Activated CD4-positive, alpha-beta memory T cell treated with anti-CD3 and anti-CD28 coated beads, Interleukin-2, amount 10 ng/mL, durations not matched to agents 7 days and 5 days (primary cell): ENCODE measurements at regions not wholly inside any gene's neighbourhood (a gene's known extent, or its start where the extent isn't known, plus 50 kb on each side); places are given as distances from the start of the nearest gene placed in this dataset.

Experiments used
- CTCF ChIA-PET: fragments of 350-600 bp; sonication (Branson Sonifier 250); formaldehyde crosslinking; loops from one replicate; lab custom pipeline; 2021; ENCODE audit warnings: antibody characterized with exemption, inconsistent platforms; lab: Charles Lee
- POLR2A ChIA-PET: fragments of 350-600 bp; sonication (Branson Sonifier 250); formaldehyde crosslinking; loops from one replicate; lab custom pipeline; 2021; ENCODE audit warnings: antibody characterized with exemption; lab: Charles Lee
- DNase-seq: peaks from one replicate; pipeline ENCODE4 v3.0.0-alpha.2; 2020
- H3K27ac Mint-ChIP-seq: one replicate; pipeline ENCODE4 v1.8.0; 2021; ENCODE audit warnings: mild to moderate bottlenecking, mixed read lengths
- H3K27me3 Mint-ChIP-seq: one replicate; pipeline ENCODE4 v1.8.0; 2021; ENCODE audit warnings: mixed read lengths
- H3K36me3 Mint-ChIP-seq: one replicate; pipeline ENCODE4 v1.8.0; 2021; ENCODE audit warnings: low read depth, mixed read lengths
- H3K4me1 Mint-ChIP-seq: one replicate; pipeline ENCODE4 v1.8.0; 2021; ENCODE audit warnings: mixed read lengths
- H3K4me3 Mint-ChIP-seq: one replicate; pipeline ENCODE4 v1.8.0; 2021; ENCODE audit warnings: mild to moderate bottlenecking, mixed read lengths
- H3K9me3 Mint-ChIP-seq: one replicate; pipeline ENCODE4 v1.8.0; 2021; ENCODE audit warnings: mixed read lengths

DNA sequence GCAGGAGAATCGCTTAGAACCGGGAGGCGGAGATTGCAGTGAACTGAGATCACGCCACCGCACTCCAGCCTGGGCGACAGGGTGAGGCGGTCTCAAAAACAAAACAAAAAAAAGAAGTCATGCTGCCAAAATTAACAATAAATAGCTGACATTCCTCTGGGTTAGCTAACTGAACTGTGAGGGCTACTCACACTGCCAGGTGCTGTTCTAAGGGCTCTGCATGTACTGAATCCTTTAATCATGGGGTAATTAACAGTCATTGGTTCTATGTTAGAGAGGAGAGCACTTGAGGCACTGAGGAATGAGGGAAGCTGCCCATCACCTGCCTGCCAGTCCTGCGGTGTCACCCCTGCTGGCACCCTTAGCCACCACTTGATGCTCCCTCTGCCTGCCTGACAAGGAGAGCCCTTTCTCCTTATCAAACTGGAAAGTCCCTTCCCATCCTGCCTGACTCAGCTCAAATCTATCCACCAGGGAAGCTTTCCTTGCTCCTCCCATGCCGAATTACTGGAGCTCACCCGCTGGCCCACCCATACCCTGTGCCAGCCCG is 73.0 kb upstream of the RIOK3 start:
- Mint-ChIP-seq H3K4me3 (no peak overlapping the region), H3K27ac (no peak overlapping the region), H3K36me3 (no peaks in the 10 kb centered on the region), H3K4me1 (peaks cover 22% of the 10 kb centered on the region), H3K27me3 (no peaks in the 10 kb centered on the region), H3K9me3 (no peaks in the 10 kb centered on the region)
- ChIA-PET CTCF (interaction anchor here (0.5 to 2.3 kb wide), 10 partner anchors 9 to 582 kb away, joined by 3 to 9 read pairs (median 4); partner anchors contain the start of gene RBBP8), POLR2A (no interaction called here)
- no peak for DNase-seq

DNA sequence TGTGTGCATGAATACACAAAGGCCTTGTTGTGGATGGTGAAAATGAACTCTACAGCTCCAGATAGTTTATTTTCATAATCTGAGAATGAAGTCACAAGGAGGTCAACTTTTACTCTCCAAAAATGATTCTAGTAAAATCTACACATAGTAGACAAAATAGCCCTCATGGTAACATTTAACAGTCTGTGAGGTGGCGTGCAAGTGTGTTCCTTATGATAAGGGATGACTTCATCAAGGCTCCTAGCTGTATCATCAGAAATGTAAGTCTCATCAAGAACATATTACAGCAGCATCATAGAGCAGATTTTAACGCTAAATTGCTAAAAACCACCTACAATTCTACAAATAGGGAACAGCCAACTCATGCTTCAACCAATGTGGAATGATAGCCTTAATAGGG is 72.3 kb upstream of the RIOK3 start:
- Mint-ChIP-seq H3K27ac (no peak overlapping the region), H3K4me1 (peaks cover 28% of the 10 kb centered on the region), H3K9me3 (no peaks in the 10 kb centered on the region), H3K27me3 (no peaks in the 10 kb centered on the region), H3K36me3 (no peaks in the 10 kb centered on the region), H3K4me3 (no peak overlapping the region)
- ChIA-PET POLR2A (no interaction called here), CTCF (interaction anchor here (1.2 to 1.5 kb wide), 3 partner anchors 9 to 22 kb away, joined by 3 to 5 read pairs (median 4); no protein-coding TSS in a partner anchor)
- DNase-seq, result no peak

DNA sequence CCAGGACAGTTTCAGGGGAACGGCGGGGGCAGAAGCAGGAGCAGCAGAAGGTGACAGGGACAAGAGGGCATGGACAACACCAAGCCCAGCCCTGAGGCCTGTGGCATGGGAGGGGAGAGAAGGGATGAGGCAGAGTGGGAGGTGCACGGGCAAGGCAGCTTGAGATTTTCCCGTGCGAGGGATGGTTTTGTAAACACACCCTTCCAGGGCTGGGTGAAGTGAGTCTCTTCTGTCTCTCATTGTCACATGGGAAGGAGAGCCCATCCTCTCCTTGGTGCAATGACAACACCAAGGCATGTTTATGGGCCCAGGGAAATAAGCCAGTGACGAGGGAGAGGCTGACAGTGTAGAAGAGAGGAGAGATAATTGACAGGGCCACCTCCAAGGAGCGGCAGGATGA is 69.6 kb upstream of the RIOK3 start:
- H3K4me1 Mint-ChIP-seq, result peaks cover 22% of the 10 kb centered on the region
- CTCF ChIA-PET, result interaction anchor here (3.5 kb wide), 1 partner anchor 28 kb away, joined by 9 read pairs; no protein-coding TSS in a partner anchor
- H3K27me3 Mint-ChIP-seq, result no peaks in the 10 kb centered on the region
- POLR2A ChIA-PET, result no interaction called here
- H3K27ac Mint-ChIP-seq, result no peak overlapping the region
- H3K36me3 Mint-ChIP-seq, result no peaks in the 10 kb centered on the region
- DNase-seq, result no peak
- no peaks in the 10 kb centered on the region for H3K9me3 Mint-ChIP-seq
- H3K4me3 Mint-ChIP-seq, result no peak overlapping the region

DNA sequence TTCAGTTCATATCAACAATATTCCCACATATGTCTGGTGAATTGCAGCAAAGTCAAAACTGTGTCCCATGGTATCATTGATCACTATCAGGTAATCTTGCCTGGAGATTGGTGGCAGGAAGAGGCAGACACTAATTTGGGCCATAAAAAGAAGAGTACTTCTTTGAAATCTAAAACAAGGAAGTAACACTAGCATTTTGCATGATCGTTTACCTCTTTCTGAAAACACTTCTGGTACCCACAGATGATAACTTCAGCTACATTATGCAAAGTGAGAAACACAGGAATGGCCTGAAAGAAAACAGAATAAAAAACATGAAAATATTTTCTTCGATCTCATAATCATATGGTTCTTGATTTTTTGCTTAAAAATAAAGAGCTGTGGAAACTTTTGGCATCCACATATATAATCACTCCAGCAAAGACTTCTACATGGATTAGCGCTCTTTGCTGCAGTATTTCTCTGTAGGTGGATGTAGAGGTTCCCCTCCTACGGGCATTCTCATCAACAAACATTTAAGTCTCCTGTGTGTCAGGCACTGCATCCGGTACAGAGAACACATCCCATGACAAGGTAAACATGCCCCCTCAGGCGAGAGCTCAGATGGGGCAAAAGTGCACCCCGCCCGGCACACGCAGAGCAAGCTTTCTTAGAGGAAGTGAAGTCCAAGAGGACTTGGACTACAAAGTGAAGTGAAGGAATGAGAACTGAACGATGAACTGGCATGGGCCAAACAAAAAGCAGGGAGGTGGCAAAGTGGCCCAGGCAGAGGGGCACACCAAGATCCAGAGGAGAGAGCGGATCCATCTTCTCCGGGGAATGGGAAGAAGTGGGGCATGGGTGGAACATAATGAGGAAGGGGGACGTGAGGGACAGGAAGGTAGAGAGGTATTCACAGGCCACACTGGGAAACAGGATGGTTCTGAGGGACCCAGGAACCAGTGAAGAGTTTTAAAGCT is 68.0 kb upstream of the RIOK3 start:
- Mint-ChIP-seq H3K36me3 (no peaks in the 10 kb centered on the region), H3K4me1 (peaks cover 19% of the 10 kb centered on the region), H3K9me3 (no peaks in the 10 kb centered on the region), H3K27ac (peak overlapping the region; percentile 57), H3K27me3 (no peaks in the 10 kb centered on the region), H3K4me3 (no peak overlapping the region)
- DNase-seq, result no peak
- ChIA-PET POLR2A (no interaction called here), CTCF (interaction anchor here (0.7 to 3.5 kb wide), 2 partner anchors 25 to 27 kb away, joined by 5 to 9 read pairs; no protein-coding TSS in a partner anchor)

DNA sequence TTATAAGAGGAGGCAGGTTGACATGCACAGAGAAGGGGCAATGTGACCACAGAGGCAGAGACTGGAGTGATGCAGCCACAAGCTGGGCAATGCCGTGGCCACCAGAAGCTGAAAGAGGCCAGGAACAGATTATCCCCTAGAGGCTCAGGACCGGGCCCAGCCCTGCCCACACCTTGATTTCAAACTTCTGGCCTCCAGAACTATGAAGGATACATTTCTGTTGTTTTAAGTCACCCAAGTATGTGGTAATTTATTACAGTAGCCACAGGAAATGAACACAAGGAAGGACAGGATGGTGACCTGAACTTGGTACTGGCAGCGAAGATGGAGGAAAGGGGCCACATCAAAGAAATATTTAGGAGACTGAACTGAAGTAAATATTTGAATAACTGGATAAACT is 66.8 kb upstream of the RIOK3 start:
- H3K4me3 Mint-ChIP-seq, result no peak overlapping the region
- ChIA-PET POLR2A (no interaction called here), CTCF (no interaction called here)
- H3K27ac Mint-ChIP-seq, result no peak overlapping the region
- DNase-seq, result no peak
- H3K4me1 Mint-ChIP-seq, result peaks cover 19% of the 10 kb centered on the region
- H3K36me3 Mint-ChIP-seq, result no peaks in the 10 kb centered on the region
- H3K9me3 Mint-ChIP-seq, result no peaks in the 10 kb centered on the region
- H3K27me3 Mint-ChIP-seq, result no peaks in the 10 kb centered on the region

DNA sequence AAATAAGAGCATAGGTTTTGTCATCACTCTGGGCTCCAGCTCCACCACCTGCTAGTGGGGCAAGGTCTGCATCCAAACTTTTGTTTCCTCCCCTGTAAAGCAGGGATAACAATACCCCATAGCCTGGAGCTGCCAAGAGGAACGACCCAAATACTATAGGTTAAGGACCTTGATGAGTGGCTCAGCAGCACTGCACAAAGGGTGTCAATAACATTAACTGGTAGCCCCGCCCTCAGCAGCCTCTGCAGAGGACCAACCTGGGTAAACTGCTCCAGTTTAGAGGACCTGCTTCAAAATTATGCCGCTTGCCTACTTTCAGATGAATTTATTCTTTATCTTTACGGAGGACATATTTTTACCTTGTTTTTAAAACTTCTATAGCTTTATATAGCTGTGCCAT is 65.8 kb upstream of the RIOK3 start:
- H3K4me3 Mint-ChIP-seq, result no peak overlapping the region
- no peaks in the 10 kb centered on the region for H3K27me3 Mint-ChIP-seq
- CTCF ChIA-PET, result interaction anchor here (1.2 kb wide), 1 partner anchor 25 kb away, joined by 4 read pairs; no protein-coding TSS in a partner anchor
- no peak for DNase-seq
- H3K27ac Mint-ChIP-seq, result no peak overlapping the region
- H3K36me3 Mint-ChIP-seq, result no peaks in the 10 kb centered on the region
- no peaks in the 10 kb centered on the region for H3K9me3 Mint-ChIP-seq
- POLR2A ChIA-PET, result no interaction called here
- peaks cover 19% of the 10 kb centered on the region for H3K4me1 Mint-ChIP-seq

DNA sequence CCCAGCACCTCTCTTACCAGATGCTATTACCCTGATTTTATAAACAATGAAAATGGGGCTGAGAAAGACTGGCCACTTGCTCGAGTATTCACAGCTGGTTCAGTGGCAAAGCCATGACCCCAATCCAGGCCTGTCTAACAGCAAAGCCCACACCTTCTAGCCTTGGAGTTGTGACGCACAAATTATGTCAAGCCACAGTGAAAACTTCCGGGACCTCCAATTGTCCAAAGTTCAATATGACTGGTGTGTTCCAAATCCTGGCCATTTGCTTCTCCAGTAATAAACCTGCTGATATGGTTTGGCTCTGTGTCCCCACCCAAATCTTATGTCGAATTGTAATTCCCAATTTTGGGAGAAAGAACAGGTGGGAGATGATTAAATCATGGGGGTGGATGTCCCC is 64.7 kb upstream of the RIOK3 start:
- peaks cover 2% of the 10 kb centered on the region for H3K36me3 Mint-ChIP-seq
- DNase-seq, result no peak
- CTCF ChIA-PET, result interaction anchor here (2.6 kb wide), 1 partner anchor 8 kb away, joined by 5 read pairs; no protein-coding TSS in a partner anchor
- no peak overlapping the region for H3K4me3 Mint-ChIP-seq
- H3K27me3 Mint-ChIP-seq, result no peaks in the 10 kb centered on the region
- no peak overlapping the region for H3K27ac Mint-ChIP-seq
- H3K4me1 Mint-ChIP-seq, result peaks cover 19% of the 10 kb centered on the region
- POLR2A ChIA-PET, result no interaction called here
- H3K9me3 Mint-ChIP-seq, result no peaks in the 10 kb centered on the region

DNA sequence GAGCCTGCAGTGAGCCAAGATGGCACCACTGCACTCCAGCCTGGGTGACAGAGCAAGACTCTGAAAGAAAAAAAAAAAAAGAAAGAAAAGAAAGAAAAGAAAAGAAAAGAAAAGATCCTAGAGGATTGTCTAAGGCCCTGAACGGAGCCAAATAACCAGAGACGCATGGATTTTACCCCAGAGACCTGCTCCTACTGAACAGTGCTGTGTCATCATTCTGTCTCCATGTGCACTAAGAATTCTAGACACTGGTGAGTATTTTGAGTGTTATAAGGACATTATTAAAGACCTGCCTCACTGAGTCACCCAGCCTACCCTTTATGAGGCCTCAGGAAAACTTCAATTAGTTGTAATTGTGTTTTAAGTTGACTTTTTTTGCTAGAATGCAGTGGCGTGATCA is 61.9 kb upstream of the RIOK3 start:
- Mint-ChIP-seq H3K27ac (no peak overlapping the region), H3K4me1 (peaks cover 2% of the 10 kb centered on the region), H3K27me3 (no peaks in the 10 kb centered on the region), H3K9me3 (no peaks in the 10 kb centered on the region), H3K36me3 (peaks cover 2% of the 10 kb centered on the region), H3K4me3 (no peak overlapping the region)
- POLR2A ChIA-PET, result no interaction called here
- CTCF ChIA-PET, result no interaction called here
- DNase-seq, result no peak

DNA sequence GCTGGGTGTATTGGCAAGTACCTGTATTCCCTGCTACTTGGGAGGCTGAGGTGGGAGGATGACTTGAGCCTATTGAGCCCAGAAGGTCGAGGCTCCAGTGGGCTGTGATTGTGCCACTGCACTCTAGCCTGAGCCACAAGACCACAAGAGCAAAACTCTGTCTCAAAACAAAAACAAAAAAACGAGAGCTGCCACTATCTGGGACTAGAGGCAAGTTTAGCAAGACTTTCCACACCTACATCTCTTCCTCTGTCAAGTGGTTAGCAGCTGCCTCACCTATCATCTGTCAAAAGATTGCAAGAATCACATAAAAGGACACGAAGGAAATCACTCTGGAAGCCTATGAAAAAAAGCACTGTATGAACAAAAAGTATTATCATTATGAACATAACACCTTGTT is 55.2 kb upstream of the RIOK3 start:
- Mint-ChIP-seq H3K9me3 (no peaks in the 10 kb centered on the region), H3K27ac (no peak overlapping the region), H3K4me1 (peaks cover 3% of the 10 kb centered on the region), H3K27me3 (no peaks in the 10 kb centered on the region), H3K36me3 (peaks cover 9% of the 10 kb centered on the region), H3K4me3 (no peak overlapping the region)
- ChIA-PET POLR2A (no interaction called here), CTCF (no interaction called here)
- DNase-seq, result no peak

DNA sequence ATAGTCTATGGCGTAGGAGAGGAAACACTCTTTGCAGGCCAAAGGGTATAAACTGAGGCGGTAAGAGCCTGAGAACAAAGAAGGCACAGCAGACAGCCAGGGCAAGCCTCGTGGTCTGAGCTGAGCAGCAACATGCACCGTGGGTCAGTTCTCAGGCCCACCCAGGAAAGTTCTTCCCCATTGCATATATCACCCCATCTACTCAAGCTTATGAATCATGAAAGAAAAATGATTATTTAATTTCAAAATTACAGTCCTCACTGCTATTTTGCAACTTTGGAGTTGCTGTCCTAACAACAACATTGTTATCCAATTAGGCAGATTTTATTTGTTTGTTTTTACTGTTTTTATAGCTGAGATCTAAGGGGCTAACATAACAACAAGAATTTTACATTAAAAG is 54.7 kb upstream of the RIOK3 start:
- H3K36me3 Mint-ChIP-seq, result peaks cover 7% of the 10 kb centered on the region
- POLR2A ChIA-PET, result no interaction called here
- CTCF ChIA-PET, result no interaction called here
- no peaks in the 10 kb centered on the region for H3K27me3 Mint-ChIP-seq
- no peaks in the 10 kb centered on the region for H3K9me3 Mint-ChIP-seq
- H3K4me3 Mint-ChIP-seq, result no peak overlapping the region
- no peak overlapping the region for H3K27ac Mint-ChIP-seq
- H3K4me1 Mint-ChIP-seq, result peaks cover 3% of the 10 kb centered on the region
- no peak for DNase-seq

DNA sequence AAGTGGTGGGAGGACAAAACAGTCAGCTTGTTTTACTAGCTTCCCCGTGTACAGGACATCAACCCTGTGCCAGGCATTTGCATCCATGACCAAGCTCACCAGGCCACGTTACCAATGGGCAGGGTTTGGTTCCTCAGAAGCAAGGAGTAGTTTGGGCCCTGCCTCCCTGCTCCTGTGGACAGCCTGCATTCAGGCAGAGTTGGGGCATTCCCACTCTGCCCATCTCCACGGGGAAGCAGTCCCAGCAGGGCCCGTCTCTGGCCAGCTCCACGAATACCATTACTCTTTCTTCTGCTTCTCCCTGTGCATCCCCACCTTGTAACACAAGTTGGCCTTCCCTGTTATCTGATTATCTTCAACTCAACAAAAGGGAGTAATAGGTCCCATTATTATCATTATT is 54.0 kb upstream of the RIOK3 start:
- no peaks in the 10 kb centered on the region for H3K9me3 Mint-ChIP-seq
- H3K4me3 Mint-ChIP-seq, result no peak overlapping the region
- no peaks in the 10 kb centered on the region for H3K27me3 Mint-ChIP-seq
- no peak overlapping the region for H3K27ac Mint-ChIP-seq
- CTCF ChIA-PET, result interaction anchor here (1.0 kb wide), 1 partner anchor 13 kb away, joined by 3 read pairs; no protein-coding TSS in a partner anchor
- POLR2A ChIA-PET, result no interaction called here
- DNase-seq, result no peak
- peaks cover 7% of the 10 kb centered on the region for H3K36me3 Mint-ChIP-seq
- peaks cover 3% of the 10 kb centered on the region for H3K4me1 Mint-ChIP-seq

DNA sequence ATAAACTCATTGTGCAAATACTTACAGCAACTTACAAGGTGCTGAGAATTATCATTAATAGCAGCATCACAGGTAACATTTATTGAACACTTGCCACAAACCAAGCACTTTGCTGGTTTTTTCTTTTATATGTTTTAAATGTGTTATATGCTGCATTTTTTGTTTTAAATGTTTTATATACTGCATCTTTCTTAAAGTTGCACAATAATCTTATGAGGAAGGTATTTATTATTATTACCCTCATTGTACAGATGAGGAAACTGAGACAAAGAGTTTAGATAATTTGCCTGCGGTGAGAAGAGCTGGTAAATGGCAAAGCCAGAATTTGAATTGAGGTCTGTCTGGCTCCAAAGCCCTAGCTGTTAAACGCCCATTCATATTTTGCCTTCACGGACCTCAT is 52.2 kb upstream of the RIOK3 start:
- Mint-ChIP-seq H3K36me3 (peaks cover 7% of the 10 kb centered on the region), H3K4me1 (peaks cover 3% of the 10 kb centered on the region), H3K27ac (no peak overlapping the region), H3K27me3 (no peaks in the 10 kb centered on the region), H3K9me3 (no peaks in the 10 kb centered on the region), H3K4me3 (no peak overlapping the region)
- ChIA-PET POLR2A (no interaction called here), CTCF (no interaction called here)
- no peak for DNase-seq
